MV-4-11 (cell line): ENCODE measurements at regions not wholly inside any gene's neighbourhood (a gene's known extent, or its start where the extent isn't known, plus 50 kb on each side); places are given as distances from the start of the nearest gene placed in this dataset.

Source experiments
- DNase-seq: peaks from one replicate; lab custom pipeline; 2025; lab: John Stamatoyannopoulos, UW

GRCh38 chr9:71589612-71590011 is 178.7 kb downstream of the CEMIP2 start:
- DNase-seq, result no peak

- no peak for DNase-seq
These were observed 180.5 kb downstream of the CEMIP2 start for GRCh38 chr9:71587576-71588362.

GRCh38 chr9:71583792-71584191 is 184.5 kb downstream of the CEMIP2 start:
- DNase-seq, result no peak

- DNase-seq, result no peak
These were observed 186.0 kb downstream of the CEMIP2 start for GRCh38 chr9:71582347-71582746.

- no peak for DNase-seq
These were observed 187.2 kb downstream of the CEMIP2 start for GRCh38 chr9:71581101-71581500.

- peak; percentile 17 for DNase-seq
These were observed 197.1 kb downstream of the CEMIP2 start for GRCh38 chr9:71571186-71571585.

- DNase-seq, result no peak
These were observed 200.4 kb downstream of the CEMIP2 start for GRCh38 chr9:71567890-71568289.

- no peak for DNase-seq
These were observed 206.2 kb downstream of the CEMIP2 start for GRCh38 chr9:71562140-71562539.

GRCh38 chr9:71557310-71557709 is 211.0 kb downstream of the CEMIP2 start:
- DNase-seq, result no peak

GRCh38 chr9:71552480-71552879 is 215.8 kb downstream of the CEMIP2 start:
- no peak for DNase-seq

GRCh38 chr9:71549023-71549422 is 219.3 kb downstream of the CEMIP2 start:
- DNase-seq, result peak; percentile 56

GRCh38 chr9:71544464-71544863 is 223.8 kb downstream of the CEMIP2 start:
- no peak for DNase-seq

- DNase-seq, result no peak
These were observed 226.9 kb downstream of the CEMIP2 start for GRCh38 chr9:71541436-71541835.

- DNase-seq, result peak; percentile 20
These were observed 243.2 kb downstream of the CEMIP2 start for GRCh38 chr9:71524996-71525580.

GRCh38 chr9:71524516-71524915 is 243.8 kb downstream of the CEMIP2 start:
- DNase-seq, result no peak

- DNase-seq, result peak; percentile 30
These were observed 247.2 kb downstream of the CEMIP2 start for GRCh38 chr9:71521132-71521531.

- no peak for DNase-seq
These were observed 249.1 kb downstream of the CEMIP2 start for GRCh38 chr9:71519098-71519696.

- DNase-seq, result peak; percentile 84
These were observed 250.1 kb downstream of the CEMIP2 start for GRCh38 chr9:71518045-71518827.

- no peak for DNase-seq
These were observed 252.7 kb downstream of the CEMIP2 start for GRCh38 chr9:71515626-71516025.

GRCh38 chr9:71515107-71515506 is 253.2 kb downstream of the CEMIP2 start:
- DNase-seq, result no peak

- DNase-seq, result no peak
These were observed 253.9 kb downstream of the CEMIP2 start for GRCh38 chr9:71514344-71514975.

GRCh38 chr9:71509054-71509453 is 259.3 kb downstream of the CEMIP2 start:
- peak; percentile 18 for DNase-seq
